ENCODE measurements at regions not wholly inside any gene's neighbourhood (a gene's known extent, or its start where the extent isn't known, plus 50 kb on each side); places are given as distances from the start of the nearest gene placed in this dataset.

- TF ChIP-seq CTCF (IDR thresholded peaks at IDR 0.05) (no peak), POLR2A (IDR thresholded peaks at IDR 0.05) (no peak)
Observed at GRCh38 chr10:121648493-121648892, 50.2 kb upstream of the FGFR2 start.

Data from uterus (tissue), 2 donors.